GM21447 (cell line): ENCODE measurements at regions not wholly inside any gene's neighbourhood (a gene's known extent, or its start where the extent isn't known, plus 50 kb on each side); places are given as distances from the start of the nearest gene placed in this dataset.
"Not testable (repeated sequence)": the region's sequence is repeated elsewhere in the genome, so short reads cannot be mapped to it uniquely, and the experiment has no call there.

Experiments
- ATAC-seq: cut with Tn5 transposase; IDR thresholded peaks from one replicate; pipeline ENCODE4 v1.9.1; 2021; ENCODE audit not compliant: unreplicated experiment

DNA sequence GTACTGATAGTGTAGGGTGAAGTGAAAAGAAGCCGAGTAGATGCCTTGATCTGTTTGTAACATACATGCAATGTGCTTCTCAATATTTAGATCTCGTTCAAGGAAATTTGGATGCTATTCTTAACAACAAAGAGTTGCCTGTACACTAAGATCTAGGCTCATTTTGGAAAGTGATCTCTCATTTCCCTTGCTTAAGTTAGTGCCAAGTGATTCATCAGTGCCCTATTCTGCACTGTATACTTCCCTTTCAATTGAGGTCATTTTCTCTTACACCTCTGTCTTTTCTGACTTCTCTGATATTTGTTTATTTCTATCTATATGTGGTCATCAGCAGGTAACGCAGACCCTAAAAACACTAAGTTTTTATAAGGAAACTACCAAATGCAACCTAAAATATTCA, 528.6 kb upstream of the PTPRD start:
- no peak for ATAC-seq

DNA sequence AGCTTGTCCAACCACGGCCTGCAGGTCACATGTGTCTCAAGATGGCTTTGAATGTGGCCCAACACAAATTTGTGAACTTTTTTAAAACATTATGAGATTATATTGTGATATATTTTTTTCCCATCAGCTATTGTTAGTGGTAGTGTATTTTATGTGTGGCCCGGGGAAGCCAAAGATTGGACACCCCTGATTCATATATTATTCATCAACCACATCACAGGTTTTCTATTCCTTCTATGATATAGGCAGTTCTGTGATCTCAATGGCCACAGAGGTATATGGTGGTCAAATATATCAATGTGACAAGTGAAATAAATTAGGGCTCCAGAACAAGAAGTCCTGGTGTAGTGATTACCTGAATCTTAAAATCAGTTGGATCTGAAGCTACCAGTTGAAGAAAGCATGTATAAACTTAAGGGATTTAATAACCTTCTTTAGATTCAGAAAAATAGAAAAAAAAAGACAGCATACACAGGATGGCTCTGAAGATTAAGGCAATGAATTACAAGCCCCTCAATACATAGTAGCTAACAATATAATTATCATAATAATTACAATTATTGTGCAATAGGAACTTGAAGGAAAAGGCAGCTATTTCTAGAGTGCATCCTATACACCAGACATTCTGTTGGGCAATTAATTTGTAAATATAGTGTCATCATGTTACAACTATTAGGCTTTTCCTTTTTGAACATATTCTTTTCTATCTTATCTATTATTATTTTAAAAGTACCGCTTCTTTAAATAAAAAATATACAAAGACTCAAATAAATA, 530.4 kb upstream of the PTPRD start:
- no peak for ATAC-seq

DNA sequence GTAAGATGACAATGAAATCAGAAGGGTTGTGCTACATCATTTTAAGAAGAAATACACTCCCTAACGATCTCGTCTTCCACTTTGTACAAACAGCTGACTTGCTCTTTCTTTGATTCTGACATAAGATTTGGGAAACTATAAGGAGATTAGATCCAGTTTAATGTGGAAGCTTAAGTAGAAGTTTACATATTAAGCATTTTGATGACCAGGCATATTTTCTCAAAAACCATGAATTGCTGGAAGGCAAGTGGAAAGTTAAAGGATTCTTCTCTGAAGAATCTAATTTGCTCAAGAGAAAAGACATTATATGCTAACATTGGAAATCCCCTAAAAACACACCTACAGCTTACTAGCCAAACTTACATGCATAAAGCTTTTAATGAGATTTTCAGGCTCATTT, 531.9 kb upstream of the PTPRD start:
- no peak for ATAC-seq

DNA sequence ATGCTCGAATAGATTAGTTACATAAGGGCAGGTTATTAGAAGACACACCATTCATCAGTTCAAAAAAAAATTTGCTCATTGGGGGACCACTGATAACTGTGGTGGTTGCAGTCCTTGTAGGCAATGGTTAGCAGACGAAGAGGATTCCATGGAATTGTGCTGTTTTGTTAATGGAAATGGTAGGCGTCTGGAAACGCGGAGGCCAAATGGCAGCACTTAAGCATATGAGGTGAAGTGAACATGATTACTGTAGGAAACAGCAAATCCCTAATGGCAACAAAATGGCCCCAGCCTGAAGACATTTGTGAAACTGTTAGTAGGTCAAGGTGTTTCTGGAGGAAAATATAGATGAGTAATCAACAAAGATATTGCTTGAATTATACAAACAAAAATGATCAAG, 535.4 kb upstream of the PTPRD start:
- no peak for ATAC-seq

DNA sequence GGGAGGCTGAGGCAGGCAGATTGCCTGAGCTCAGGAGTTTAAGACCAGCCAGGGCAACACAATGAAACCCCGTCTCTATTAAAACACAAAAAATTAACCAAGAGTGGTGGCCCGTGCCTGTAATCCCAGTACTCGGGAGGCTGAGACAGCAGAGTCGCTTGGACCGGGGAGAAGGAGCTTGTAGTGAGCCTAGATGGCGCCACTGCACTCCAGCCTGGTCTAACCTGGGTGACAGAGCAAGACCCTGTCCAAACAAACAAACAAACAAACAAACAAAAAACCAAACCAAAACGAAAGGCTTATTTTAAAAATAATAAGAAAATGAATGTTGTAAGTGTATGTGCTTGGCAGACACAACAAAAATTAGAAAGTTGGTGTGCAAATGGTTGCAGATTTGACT, 536.3 kb upstream of the PTPRD start:
- ATAC-seq = no peak

DNA sequence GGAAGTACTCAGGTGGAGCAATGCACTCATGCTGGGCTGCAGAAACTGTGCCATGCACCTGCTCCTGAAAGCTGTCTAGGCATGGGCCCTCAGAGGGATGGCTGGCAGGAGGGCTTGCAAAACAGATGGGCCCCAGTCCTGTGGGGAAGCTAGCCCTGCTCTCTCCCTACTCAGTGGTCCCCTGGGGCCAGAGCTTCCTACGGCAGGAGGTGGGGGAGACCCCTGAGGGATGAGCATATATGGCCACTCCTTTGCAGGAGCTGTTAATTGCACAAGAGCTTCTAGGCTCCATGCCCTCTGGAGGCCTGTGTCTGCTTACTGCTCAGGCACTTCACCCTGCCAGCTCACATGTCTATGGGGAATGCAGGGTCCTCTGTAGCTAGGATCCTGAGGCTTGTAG, 545.3 kb upstream of the PTPRD start:
- ATAC-seq = no peak

DNA sequence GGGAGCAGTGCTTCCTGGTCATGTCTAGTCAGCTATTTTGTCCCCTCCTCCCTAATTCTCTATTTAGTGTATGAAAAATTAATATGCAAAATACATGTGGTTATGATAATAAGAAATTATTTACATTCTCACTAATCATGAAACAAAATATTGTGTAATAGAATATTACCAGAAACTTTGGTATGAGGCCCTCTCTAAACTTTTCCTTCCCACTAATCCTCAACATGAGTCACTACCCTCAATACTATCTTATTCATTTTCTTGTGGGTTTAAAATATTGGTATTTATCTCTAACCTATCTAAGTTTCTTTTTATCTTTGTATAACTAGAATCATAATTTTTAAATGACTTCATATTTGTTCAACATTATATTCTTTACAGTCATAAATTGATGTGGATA, 545.9 kb upstream of the PTPRD start:
- no peak for ATAC-seq

DNA sequence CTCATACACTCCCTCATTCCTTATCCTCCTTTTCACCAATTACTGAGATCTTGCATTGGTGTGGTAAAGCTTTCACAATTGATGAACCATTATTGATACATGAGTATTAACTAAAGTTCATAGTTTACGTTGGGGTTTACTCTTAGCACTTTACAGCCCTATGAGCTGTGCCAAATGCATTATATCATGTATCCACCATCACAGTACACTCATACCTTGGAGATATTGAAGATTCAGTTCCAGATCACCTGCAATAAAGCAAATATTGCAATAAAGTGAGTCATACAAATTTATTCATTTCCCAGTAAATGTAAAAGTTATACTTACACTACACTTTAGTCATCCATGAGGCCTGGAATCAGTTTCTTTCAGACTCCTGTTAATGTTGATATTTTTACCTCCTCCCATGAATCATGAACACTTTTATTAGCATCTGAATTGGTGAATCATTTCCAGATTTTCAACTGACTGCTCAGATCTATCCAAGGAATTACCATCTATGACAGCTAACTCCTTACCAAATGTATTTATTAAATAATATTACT, 546.6 kb upstream of the PTPRD start:
- no peak for ATAC-seq

DNA sequence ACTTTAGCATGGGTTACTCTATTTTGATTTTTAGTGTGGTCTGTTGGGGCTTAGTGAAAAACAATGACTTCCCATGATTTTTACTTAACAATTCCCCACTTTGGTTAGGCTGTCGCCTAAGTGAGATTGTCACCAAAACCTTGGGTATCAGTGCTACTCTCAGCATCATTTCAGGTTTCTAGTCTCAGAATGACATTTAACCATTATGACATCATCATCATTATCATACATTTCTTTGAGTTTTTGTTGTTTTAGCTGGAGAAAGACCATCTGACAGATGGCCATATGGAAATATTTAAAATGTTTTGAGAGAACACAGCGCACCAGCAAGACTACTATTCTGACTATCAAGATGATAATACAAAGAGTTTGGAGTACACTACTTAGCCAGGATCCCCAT, 551.0 kb upstream of the PTPRD start:
- no peak for ATAC-seq

DNA sequence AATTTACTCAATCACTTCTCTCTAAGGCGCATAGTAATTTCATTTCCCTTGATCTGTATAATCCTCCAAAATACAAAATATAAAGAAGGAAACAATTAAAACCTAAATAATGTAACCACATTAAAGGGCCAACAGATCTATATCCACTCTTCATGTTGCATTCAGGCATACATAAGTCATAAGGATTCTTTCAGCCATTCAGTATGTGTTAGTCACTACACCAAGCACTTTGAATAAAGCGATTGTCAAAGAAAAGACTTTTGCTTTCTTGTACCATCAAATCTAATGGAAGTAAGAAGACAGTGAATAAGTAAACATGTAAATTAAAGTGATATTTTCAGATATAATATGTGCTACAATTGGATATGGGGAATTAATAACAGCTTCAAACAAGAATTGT, 569.2 kb upstream of the PTPRD start:
- ATAC-seq = no peak

DNA sequence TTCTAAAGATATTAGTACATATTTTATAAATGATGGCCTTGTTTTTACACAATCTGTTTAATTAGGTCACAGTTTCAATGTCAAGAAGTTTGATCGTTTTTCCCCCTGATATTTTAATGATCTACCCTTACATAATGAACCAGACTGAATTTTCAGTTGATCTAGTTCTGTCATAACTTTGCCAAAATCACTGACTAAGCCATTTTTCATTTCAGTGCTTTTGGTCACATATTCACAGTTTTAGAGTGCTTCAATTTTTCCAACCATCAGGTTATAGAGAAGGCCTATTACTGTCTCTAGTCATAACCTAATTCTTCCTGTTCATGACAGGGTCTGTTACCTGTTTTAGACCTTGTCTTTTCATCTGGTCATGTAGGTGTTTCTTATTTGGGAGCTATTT, 577.9 kb upstream of the PTPRD start:
- ATAC-seq = no peak

DNA sequence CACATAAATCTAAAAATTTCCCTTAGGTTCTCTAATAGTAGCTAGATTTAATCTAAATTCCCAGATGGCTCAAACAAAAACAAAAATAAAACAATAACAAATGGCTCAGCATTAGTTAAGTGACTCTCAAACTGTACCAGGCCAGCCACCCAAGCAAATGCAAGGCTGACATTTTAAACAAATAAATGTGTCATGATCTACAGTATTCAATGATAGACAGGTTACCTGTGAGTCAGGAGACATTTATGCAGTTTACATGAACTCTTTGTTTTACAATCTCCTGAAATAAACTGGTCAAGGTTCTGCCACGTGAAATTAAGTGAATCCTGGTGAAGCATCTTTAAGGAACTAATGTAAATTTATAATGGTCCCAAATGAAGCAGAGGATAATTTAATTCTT, 580.2 kb upstream of the PTPRD start:
- ATAC-seq = no peak

DNA sequence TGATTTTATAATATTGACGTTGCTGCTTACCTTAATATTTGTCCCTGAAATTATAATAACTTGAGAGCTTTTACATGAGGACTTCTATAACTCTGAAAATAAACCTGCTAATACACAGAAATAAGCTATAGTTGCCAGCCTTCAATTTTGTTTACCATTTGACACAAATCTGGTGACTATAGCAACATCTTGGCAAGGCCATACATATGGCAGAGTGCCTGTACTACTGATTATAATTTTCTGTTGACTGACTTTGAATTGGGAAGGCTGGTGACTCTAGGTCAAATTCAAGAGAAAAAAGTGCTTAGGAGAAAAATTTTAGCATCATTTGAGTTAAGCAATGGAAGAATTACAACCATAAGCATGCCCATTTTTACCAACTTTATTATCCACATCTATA, 581.4 kb upstream of the PTPRD start:
- ATAC-seq = no peak

DNA sequence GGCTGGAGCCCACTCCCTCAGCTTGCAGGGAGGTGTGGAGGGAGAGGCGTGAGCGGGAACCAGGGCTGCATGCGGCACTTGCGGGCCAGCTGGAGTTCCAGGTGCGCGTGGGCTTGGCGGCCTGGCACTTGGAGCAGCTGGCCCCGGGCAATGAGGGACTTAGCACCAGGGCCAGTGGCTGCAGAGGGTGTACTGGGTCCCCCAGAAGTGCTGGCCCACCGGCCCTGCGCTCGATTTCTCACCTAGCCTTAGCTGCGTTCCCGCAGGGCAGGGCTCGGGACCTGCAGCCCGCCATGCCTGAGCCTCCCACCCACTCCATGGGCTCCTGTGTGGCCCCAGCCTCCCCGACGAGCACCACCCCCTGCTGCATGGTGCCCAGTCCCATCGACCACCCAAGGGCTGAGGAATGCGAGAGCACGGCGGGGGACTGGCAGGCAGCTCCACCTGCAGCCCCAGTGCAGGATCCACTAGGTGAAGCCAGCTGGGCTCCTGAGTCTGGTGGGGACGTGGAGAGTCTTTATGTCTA, 584.1 kb upstream of the PTPRD start:
- not testable (repeated sequence) for ATAC-seq

DNA sequence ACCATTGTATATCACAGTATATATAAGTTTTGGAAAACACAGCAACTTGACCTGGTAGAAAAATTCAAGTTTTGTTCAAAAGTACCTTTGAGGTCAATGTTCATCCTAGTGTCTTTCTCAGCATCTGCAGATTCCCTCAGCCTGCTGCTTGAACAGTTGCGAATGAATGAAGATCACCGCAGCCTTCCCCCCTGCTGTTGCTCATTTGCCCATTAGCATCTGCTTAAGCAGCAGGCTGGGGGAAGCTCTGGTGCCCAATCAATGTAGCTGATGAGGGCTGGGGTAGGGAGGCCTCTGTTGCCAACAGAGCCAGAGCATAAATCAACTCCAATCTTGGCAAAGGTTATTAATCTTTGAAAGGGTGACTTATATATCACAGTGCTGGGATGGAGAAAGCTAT, 586.5 kb upstream of the PTPRD start:
- no peak for ATAC-seq

DNA sequence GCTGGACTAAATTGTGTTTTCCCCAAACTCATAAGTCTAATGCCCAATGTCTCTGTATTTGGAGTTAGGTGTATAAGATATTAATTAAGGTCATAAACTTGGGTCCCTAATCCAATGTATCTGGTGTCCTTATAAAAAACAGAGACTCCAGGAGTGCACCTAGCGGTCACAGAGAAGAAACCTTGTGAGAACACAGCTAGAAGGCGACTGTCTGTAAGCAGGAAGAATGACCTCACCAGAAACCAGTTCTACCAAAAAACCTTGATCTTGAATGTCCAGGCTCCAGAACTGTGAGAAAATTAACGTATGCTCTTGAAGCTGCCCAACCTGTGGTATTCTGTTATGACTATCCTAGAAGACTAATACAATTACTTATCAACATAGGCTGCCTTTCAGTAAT, 591.7 kb upstream of the PTPRD start:
- no peak for ATAC-seq

DNA sequence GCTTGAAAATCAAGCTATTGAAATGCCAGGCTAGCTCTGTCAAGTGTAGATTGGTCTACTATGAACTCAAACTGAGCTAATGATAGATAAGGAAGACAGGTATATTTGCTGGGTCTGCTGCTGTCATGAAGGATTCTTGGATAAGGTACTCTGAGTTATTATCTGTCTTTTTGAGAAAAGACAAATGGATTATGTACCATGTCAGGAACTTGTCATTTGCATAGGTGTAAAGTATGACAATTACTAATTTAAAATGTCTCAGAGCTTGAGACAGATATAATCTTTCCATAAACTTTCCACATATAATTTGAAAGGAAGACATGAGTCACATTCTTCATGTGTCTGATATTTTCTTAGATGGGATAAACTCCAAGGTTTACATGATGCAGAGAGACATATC, 594.1 kb upstream of the PTPRD start:
- ATAC-seq = no peak

DNA sequence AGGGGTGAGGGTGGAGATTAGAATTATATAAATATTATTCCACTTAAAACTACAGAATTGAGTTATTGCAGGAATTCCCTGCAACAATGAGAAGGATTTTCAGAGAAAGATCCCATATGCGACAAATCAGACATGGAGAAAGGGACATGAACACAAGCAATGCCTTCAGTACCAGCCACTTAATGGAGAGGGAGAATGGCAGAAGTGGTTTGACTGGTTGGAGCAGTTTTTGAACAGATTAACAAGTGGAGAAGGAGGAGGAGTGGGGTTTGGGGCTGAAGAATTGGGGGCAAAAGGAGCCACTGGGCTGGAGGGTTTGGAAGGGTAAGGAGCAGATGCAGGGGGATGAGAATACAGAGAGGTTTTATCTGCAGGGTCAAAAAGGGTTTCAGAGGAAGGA, 620.9 kb upstream of the PTPRD start:
- no peak for ATAC-seq

DNA sequence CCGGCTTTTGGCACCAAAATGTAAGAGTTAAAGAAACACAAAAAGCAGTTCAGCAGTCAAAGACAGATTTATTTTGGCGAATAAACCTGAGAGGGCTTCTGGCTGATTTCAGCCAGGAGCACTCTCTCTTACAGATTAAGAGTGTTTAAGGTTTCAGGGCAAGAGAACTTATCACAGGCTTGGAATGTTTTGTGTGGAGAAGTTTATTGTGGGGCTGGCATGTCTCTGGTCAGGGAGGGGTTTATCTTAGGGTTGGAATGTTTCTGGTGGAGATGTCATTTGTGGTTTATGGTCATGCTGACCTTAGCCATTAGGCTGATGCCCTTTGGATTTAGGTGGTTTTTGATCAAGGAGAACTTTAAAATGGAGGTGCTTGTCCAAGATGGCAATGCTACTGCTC, 622.3 kb upstream of the PTPRD start:
- no peak for ATAC-seq

DNA sequence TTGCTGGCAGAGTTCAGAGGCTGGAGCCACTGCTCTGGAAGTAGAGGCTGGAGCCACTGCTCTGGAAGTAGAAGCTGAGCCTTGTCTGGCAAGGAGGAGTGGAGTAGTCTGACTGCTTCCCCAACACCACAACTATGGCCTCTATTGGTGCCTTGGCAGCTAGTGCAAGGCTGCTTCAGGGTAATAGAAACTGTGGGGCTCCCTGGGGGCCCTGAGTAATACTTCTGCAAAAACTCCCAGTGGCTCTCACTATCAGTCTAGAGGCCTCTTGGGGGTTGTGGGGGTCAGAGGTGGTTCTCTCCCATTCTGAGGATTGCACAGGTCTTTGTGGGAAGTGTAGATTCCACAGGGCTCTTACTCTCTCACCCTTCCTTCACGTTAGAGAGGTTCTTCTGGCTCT, 629.0 kb upstream of the PTPRD start:
- no peak for ATAC-seq

DNA sequence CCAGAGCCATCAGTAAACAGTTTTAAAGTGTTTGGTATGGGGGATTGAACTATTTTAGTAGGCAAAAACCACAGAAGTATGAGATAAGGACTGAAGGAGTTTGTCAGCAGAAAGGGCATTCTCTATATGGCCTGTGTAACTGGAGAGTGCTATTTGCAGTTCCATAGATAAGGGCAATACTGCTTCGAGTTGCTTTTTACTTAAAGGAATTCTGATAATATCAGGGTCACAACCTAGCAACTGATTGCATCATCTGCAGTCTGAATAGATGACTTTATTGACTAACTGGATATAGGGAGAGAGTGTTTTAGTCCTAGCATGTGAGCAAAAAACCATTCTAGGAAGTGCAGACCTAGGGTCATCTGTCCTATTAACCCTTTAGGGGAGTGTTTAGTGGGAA, 645.2 kb upstream of the PTPRD start:
- ATAC-seq = no peak

DNA sequence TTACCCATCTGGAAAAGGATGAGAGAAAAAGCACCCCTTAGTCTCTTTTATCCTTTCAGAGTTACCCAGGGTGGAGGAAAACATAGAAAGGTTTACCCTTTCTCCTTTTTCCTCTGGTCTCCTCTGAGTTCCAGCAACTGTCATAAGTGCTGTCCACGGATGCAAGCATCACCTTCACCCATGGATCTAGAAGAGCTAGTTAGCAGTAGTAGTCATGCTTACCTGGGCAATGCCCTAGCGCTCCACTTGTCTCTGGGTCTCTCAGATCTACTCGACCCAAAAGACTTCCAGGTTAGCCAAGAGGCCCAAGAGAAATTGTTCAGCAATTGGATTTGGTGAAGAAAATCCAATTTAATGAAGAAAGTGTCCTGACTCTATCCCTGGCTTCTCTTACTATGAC, 656.2 kb upstream of the PTPRD start:
- no peak for ATAC-seq

DNA sequence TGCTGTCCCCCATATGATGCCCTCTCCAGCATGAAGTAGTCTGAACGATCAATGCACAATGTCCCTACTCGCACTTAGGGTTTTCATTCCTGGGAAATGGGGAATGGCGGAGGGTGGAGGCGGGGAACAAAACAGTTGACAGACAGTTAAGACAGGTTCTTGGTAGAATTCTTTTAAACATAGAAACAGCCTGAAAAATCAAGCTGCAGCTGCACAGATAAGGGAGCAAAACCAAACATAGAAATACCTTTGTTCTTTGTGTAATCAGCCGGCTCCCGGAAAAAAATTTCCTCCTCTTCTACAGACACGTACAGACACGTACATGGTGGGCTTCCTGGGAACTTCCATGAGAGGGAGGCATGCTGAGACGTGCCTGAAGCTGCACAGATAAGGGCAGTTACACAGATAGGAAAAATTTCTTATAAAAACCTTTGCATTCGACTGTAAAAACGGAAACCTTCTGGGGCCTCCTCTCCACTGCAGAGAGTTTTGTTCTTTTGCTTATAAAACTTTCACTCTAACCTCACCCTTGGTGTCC, 662.4 kb upstream of the PTPRD start:
- ATAC-seq = no peak
